NB4 (cell line): ENCODE measurements at regions not wholly inside any gene's neighbourhood (a gene's known extent, or its start where the extent isn't known, plus 50 kb on each side); places are given as distances from the start of the nearest gene placed in this dataset.

ENCODE experiments used
- MYC ChIP-seq: IDR thresholded peaks from 2 replicates; pipeline ENCODE4 v1.6.1; 2011; ENCODE audit warnings: low read depth, low read length
- POLR2A ChIP-seq: IDR thresholded peaks from 2 replicates; pipeline ENCODE4 v1.6.1; 2011; ENCODE audit warnings: mild to moderate bottlenecking; ENCODE audit not compliant: insufficient read length; ENCODE audit errors: extremely low read depth
- TF ChIP-seq, protein P1 (sequence below): IDR thresholded peaks from one replicate; pipeline ENCODE4 v1.5.1; 2012; ENCODE audit warnings: low read depth, low read length
- TF ChIP-seq, protein P2 (sequence below): IDR thresholded peaks from 2 replicates; pipeline ENCODE4 v1.6.1; 2011; ENCODE audit warnings: low read depth, low read length

DNA sequence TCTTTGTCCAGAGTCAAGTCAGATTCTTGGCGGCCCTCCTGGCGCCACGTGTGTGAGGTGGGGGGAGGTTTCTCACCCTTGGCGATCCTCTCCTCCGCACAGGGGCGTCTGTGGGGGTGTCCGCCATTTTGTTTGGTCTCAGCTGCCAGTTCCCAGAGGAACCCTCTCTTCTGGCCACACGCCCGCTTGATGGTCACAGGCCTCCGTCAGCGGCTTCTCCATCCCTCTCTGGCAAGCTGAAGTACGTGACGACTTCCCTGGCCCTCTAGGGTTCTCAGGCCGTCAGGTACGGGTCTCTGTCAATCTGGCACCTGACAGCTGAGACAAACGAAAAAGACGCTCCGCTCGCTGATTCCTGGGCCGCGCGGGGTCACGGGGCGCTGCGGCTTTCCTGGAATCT lies 272.6 kb downstream of the TRIML1 start:
- TF ChIP-seq POLR2A, result no peak
- TF ChIP-seq, protein P1, sequence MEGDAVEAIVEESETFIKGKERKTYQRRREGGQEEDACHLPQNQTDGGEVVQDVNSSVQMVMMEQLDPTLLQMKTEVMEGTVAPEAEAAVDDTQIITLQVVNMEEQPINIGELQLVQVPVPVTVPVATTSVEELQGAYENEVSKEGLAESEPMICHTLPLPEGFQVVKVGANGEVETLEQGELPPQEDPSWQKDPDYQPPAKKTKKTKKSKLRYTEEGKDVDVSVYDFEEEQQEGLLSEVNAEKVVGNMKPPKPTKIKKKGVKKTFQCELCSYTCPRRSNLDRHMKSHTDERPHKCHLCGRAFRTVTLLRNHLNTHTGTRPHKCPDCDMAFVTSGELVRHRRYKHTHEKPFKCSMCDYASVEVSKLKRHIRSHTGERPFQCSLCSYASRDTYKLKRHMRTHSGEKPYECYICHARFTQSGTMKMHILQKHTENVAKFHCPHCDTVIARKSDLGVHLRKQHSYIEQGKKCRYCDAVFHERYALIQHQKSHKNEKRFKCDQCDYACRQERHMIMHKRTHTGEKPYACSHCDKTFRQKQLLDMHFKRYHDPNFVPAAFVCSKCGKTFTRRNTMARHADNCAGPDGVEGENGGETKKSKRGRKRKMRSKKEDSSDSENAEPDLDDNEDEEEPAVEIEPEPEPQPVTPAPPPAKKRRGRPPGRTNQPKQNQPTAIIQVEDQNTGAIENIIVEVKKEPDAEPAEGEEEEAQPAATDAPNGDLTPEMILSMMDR, result no peak
- TF ChIP-seq, protein P2, sequence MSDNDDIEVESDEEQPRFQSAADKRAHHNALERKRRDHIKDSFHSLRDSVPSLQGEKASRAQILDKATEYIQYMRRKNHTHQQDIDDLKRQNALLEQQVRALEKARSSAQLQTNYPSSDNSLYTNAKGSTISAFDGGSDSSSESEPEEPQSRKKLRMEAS, result no peak
- no peak for TF ChIP-seq MYC
